NOMO-1 treated with DMSO at 0.1 percent for 48 hours (cell line): ENCODE measurements at regions not wholly inside any gene's neighbourhood (a gene's known extent, or its start where the extent isn't known, plus 50 kb on each side); places are given as distances from the start of the nearest gene placed in this dataset.
"Not testable (repeated sequence)": the region's sequence is repeated elsewhere in the genome, so short reads cannot be mapped to it uniquely, and the experiment has no call there.

Experiments
- DNase-seq: peaks from one replicate; lab custom pipeline; 2025; ENCODE audit not compliant: unreplicated experiment; lab: John Stamatoyannopoulos, UW

- DNase-seq = no peak
Observed at GRCh38 chr5:89582768-89583339, 699.9 kb upstream of the MEF2C start.

- DNase-seq = no peak
Observed at GRCh38 chr5:89580976-89581375, 698.0 kb upstream of the MEF2C start.

GRCh38 chr5:89575319-89575718 is 692.3 kb upstream of the MEF2C start:
- DNase-seq = no peak

GRCh38 chr5:89573345-89573744 is 690.4 kb upstream of the MEF2C start:
- no peak for DNase-seq

GRCh38 chr5:89572696-89573095 is 689.7 kb upstream of the MEF2C start:
- DNase-seq = no peak

- DNase-seq = no peak
Observed at GRCh38 chr5:89570557-89570956, 687.6 kb upstream of the MEF2C start.

- no peak for DNase-seq
Observed at GRCh38 chr5:89566340-89566739, 683.4 kb upstream of the MEF2C start.

GRCh38 chr5:89560696-89561095 is 677.7 kb upstream of the MEF2C start:
- DNase-seq = no peak

- no peak for DNase-seq
Observed at GRCh38 chr5:89556215-89556913, 673.4 kb upstream of the MEF2C start.

GRCh38 chr5:89546657-89547056 is 663.7 kb upstream of the MEF2C start:
- peak; percentile 81 for DNase-seq

GRCh38 chr5:89545626-89546025 is 662.6 kb upstream of the MEF2C start:
- no peak for DNase-seq

- no peak for DNase-seq
Observed at GRCh38 chr5:89545076-89545475, 662.1 kb upstream of the MEF2C start.

- no peak for DNase-seq
Observed at GRCh38 chr5:89542736-89543135, 659.8 kb upstream of the MEF2C start.

- DNase-seq = no peak
Observed at GRCh38 chr5:89537800-89538199, 654.8 kb upstream of the MEF2C start.

- DNase-seq = no peak
Observed at GRCh38 chr5:89536020-89536419, 653.0 kb upstream of the MEF2C start.

- peak; percentile 43 for DNase-seq
Observed at GRCh38 chr5:89535411-89535810, 652.4 kb upstream of the MEF2C start.

GRCh38 chr5:89534331-89534730 is 651.3 kb upstream of the MEF2C start:
- no peak for DNase-seq

GRCh38 chr5:89524785-89525184 is 641.8 kb upstream of the MEF2C start:
- no peak for DNase-seq

GRCh38 chr5:89523867-89524266 is 640.9 kb upstream of the MEF2C start:
- not testable (repeated sequence) for DNase-seq

- DNase-seq = no peak
Observed at GRCh38 chr5:89520771-89521170, 637.8 kb upstream of the MEF2C start.

- DNase-seq = no peak
Observed at GRCh38 chr5:89513299-89514044, 630.5 kb upstream of the MEF2C start.

GRCh38 chr5:89504051-89504450 is 621.1 kb upstream of the MEF2C start:
- no peak for DNase-seq
